ENCODE measurements at regions not wholly inside any gene's neighbourhood (a gene's known extent, or its start where the extent isn't known, plus 50 kb on each side); places are given as distances from the start of the nearest gene placed in this dataset.

DNA sequence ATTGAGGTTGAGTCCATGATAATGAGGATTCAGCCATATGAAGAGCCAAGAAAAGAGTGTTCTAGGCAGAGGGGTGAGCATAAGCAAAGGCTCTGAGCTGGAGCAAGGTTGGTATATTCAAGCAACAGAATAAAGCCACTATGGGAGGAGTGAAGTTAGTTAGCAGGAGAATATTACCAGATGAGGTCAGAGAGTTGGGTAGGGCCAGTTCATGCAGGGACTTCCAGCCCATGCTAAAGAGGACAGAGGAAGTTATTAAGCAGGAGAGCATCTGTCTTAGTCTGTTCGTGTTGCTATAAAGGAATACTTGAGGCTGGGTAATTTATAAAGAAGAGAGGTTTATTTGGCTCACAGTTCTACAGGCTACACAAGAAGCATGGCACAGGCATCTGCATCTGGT, 57.1 kb upstream of the ATG10 start:
- no peak for DNase-seq

DNA sequence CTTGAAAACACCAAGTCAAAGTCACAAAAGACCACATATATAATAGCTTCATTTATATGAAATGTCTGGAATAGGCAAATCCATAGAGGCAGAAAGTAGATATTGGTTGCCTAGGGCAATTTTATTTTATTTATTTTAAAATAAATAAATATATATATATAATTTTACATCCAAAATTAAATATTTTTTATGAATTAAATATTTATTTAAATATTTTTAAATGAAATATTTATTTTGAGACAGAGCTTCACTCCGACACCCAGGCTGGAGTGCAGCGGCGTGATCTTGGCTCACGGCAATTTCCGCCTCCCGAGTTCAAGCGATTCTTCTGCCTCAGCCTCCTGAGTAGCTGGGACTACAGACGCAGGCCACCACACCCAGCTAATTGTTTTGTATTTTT, 58.9 kb upstream of the ATG10 start:
- DNase-seq: no peak

DNA sequence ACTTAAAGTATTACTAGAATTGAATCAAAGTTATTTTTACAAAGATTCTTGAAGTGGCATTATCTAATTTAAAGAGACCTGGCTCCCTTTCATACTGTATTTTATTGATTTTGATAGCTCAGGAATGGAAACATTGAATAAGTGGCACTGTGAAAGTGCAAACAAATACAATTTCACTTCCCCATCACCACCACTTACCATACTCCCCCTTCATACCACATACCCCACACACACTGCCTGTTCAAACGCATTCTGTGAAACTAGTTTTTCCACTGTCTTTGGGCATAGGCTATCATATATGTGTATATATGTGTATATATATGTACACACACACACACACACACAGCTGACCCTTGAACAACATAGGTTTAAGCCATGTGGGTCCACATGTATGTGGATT, 62.1 kb upstream of the ATG10 start:
- DNase-seq: no peak

DNA sequence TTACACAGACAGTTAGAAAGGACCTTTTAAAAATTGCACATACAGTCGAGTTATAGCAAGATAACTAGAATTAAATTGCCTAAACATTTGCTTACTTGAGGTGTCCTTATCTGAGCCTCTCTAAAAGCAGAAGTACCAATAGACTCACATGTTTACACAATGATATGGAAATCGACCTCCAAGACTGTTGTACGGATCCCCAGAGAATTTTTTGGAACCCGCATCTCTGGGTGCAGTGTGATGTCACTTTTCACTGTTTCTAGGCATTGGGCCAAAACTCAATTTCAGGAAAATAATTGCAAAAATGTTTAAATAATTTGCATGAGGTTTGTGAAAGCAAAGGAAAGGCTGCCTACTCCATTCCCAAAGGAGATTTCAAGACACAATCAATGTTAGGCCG, 63.1 kb upstream of the ATG10 start:
- DNase-seq: no peak

DNA sequence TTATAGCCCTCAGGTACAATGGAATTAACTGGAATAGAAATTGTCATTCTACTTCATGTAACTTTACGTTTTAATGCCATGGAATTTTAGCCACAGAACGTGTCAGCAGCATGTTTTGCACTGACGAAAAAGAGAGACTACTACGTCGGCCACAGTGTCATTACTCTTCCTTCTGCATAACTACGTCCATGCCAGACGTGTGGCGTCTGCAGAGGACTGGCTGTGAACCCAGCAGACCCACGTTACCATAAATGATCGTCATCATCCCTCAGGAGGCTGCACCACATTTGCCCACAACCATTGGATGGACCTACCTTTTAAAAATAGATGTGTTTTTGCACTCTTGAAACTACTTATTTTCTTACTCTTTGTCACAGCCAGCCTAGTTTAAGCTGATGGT, 63.8 kb upstream of the ATG10 start:
- no peak for DNase-seq

DNA sequence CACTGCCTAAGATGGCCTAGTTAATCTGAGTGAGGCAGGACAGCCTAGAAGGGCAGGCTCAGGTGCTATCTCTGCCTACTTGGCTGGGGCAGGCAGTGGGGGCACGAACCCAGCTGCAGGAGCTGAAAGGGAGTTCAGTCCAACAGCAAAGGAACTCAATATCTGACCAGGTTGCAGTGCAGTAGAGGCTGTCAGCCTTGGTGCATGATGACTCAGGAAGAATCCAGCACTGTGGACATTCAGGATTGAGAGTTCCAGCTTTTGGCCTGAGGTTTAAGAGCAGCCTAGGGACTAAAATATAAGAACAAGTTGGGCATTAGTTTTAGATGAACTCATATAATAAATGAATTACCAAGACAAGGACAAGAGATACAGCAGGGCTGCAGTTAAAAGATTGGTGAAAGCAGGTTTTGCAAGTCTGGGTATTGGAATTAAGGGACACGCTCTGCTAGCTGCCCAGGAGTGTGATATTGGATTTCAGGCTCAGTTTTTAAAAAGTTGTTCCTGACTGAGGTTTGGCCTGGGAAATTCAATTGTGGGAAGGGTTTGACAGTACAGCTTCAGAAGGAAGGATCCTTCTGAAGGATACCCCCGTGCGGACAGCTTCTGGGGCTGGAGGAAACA, 64.7 kb upstream of the ATG10 start:
- no peak for DNase-seq

DNA sequence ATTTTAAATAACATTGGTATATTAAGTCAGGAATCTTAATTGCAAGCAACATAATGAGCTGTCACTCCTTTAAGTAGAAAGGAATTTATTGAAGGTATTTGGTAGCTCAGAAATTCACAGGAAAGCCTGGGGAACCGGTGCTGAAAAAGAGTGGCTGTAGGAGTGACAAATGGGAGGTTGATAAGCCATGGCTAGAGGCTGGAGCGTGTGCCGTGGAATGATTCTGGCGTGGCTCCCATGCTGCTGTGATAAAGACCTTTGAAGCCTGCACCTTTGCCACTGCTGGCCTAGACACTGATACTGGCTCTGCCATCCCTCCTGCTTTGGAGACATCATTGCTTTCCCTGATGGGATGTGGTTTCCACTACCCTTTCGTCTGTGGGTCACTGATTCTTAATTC, 65.7 kb upstream of the ATG10 start:
- DNase-seq: no peak

DNA sequence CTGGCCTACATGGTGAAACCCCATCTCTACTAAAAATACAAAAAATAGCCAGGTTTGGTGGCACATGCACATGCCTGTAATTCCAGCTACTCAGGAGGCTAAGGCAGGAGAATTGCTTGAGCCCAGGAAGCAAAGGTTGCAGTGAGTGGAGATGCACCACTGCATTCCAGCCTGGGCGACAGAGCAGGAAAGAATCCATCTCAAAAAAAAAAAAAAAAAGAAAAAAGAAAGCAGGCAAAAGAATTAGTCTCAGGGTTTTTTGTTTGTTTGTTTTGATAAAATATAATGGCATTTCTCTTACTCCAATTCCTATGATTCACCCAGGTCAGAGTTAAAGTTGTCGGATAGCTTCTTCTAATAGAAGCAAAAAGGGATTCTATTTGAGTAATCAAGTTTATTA, 67.0 kb upstream of the ATG10 start:
- no peak for DNase-seq

DNA sequence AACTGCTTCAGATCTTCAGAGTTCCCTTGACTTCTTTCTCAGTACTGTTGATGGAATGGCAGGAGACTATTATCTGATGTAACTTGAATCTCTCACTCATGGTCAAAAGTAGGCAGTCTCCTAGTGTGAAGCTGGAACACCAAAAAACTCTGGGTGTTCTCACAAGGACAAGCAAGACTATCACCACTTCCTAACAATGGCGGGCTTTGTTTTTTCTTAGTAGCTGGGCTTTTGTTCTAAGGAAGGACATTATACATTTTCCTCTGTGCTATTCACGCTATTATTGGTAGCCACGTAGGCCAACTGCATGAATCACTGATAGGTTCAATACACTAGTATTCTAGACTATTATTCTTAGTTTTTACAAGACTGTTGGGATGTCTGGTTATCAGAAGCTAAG, 67.7 kb upstream of the ATG10 start:
- peak in 1 of 56 donors; percentile 2 for DNase-seq

DNA sequence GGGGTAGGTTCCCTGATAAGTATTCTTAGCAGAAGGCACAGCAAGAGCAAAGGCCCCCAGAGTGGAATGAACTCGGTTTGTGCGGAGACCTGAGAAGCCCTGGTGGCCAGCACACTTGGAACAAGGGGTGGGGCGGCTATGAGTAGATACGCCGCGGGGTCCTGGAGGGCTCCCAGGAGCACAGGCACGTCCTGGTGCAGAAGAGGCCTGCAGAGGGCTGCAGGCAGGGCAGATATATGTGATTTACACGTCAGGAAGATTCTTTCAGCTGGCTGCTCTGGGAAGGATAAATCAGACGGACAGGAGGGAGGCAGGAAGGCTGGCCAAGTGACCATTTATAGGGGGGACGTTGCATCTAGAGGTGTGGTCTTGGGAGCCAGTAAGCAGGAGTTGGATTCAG, 70.2 kb upstream of the ATG10 start:
- no peak for DNase-seq

DNA sequence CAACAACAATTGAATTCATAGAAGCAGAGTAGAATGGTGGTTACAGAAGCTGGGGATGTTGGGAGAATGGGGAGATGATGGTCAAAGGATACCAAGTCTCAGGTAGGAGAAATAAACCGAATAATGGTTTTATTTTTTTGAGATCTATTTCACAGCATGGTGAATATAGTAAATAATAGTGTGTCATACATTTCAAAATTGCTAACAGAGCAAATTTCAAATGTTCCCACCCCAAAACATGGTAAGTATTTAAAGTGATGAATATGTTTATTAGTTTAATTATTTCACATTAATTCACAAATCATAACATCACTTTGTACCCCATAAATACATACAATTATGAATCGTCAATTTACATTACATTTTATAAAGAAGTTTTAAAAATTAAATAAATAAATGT, 72.7 kb upstream of the ATG10 start:
- DNase-seq: no peak

DNA sequence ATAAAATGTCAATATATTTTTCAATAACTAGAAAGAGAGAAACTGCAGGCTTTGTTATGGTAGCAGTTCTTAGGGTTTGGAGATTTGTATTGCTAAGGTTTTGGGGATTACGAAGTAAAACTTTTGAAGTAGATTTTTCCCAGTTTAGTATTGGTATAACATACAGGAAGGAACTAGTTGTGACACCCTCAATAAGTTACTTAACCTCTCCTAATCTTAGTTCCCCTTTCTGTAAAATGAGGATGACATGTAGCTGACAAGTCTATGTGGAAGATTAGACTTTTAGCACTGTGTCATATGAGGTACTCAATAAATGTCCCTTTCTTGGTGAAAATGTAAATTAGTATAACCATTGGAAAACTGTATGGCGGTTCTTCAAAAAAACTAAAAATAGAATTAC, 73.4 kb upstream of the ATG10 start:
- no peak for DNase-seq

DNA sequence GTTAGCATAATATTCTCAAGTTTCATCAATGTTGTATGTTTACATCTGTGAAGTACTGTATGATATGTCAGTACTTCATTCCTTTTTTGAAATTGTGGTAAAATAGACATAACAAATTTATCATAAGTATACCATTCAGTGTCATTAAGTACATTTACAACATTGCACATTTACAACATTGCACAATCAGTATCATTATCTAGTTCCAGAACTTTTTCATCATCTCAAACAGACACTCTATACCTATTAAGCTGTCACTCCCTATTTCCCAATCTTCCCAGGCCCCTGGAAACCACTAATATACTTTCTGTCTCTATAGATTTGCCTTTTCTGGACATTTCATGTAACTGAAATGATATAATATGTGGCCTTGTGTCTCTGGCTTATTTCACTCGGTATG, 75.1 kb upstream of the ATG10 start:
- no peak for DNase-seq

DNA sequence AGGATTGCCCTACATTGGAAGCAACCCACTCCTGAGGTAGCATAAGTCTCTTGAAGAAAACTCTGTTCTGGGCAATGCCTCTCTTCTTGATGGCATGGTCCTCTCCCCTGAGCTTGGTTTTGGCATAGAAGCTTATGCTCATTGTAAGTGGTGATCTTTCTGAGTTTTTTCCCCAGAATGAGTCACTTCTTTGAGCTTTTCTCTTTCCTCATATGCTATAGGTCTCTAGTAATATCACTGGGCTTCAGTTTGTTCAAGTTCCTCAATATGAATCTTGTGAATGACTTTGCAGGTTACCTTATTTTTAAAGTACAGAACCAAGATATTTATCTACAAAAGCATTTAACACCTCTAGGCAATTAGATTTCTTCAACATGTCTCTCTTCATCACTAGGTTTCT, 76.5 kb upstream of the ATG10 start:
- no peak for DNase-seq

DNA sequence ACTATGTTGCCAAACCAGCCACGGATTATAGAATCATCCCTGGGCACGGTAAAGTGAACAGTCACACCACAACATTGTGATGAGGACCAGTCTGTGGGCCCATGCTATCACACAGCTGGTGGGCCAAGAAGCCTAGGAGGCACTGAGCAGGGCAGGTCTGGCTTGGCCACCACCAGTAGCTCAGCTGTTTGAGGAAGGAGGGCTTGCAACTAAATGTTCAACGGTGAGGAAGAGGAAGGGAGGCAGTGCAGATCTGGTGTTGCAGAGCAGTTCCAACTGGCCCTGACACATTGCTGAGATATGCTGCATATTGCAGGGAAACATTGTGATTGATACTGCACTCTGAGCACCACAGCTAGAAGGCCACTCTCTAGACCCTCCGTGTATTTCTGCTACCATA, 77.9 kb upstream of the ATG10 start:
- DNase-seq: no peak

DNA sequence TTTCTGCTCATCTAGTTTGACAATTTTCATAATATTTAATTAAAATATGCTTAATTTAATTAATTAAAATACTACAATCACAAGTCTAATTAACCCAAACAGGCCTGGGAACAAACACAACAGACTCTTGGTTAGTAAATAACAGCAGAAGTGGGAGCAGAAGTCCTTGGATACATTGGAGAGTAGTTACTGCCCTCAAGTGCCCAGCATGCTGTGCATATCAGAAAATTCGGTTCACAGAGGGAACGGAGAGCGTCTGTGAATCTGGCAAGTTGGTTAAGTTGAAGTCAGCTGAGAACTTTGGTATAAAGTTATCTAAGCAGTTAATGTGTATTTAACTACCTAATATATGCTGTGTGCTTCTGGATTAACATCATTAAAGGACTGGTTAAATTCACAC, 87.0 kb upstream of the ATG10 start:
- DNase-seq: peak in 4 of 56 donors; percentile 3 to 20 (median 6)

DNA sequence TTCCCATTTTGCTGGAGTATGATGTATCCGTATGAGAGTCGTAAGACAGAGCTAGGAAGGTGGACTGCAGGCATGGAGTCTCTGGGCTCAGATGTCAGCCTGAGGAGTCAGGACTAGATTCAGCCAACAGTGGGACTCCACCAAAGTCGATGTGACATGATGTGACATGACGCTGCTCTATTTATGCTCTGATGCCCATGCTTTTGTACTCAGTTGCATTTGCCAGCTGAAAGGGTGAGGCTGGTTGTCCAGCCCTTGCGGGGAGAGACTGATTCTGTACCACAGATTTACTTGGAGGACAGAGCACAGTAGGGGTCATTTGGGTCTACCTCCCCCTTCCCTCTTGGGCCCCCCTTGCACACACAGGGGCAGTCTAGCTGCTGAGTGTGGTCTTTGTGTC, 88.5 kb upstream of the ATG10 start:
- no peak for DNase-seq

DNA sequence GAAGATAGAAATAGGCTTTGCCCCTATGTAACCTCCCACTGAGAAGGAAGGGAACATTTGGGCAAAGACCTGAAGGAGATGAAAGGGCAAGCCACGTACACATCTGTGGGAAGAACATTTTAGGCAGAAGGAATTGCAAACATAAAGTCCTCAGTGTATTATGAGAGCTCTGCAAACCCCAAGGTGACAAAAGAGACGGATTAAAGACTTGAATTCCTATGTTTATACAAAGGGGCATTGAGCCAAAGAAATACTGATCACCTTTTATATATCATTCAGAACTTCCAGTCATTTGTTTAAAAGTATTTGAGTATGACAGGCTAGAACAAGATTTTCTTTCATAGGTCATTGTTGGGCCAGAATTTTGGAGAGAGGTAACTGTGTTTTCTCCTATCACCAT, 90.2 kb upstream of the ATG10 start:
- DNase-seq: no peak

DNA sequence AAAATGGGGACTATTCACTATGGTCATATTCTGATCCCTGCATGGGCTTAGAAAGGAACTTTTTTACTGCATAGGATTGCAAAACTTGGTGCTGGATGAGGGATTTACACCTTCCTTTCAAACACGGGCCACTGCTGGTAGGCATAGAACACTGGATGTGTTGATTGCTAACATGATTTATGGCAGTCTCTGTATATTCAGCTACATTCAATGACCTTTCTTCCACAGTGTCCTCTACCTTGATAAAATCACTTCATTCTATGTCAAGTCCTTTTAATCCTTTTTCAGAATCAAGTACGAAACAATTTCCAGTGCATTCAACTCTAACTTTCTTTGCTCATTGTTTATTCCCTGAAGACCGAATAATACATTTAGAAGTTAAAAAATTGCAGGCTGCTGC, 91.9 kb upstream of the ATG10 start:
- no peak for DNase-seq

DNA sequence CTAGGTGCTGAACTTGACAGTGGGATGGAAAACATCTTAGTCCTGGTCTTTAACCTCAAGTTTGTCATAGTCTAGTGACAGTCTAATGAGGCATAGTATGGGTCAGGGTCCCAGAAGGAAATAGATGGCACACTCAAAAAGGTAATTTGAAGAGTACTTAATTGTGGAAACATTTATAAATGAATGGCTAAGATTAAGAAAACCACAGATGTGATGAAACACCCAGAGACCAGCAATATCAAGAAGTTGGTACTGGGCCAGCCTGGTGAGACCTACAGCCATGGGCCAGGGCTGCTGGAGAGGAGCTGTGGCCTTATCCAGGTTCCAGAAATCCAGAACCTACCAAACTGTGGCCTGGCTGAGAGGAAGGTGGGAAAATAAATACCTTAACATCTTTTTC, 93.5 kb upstream of the ATG10 start:
- DNase-seq: no peak

DNA sequence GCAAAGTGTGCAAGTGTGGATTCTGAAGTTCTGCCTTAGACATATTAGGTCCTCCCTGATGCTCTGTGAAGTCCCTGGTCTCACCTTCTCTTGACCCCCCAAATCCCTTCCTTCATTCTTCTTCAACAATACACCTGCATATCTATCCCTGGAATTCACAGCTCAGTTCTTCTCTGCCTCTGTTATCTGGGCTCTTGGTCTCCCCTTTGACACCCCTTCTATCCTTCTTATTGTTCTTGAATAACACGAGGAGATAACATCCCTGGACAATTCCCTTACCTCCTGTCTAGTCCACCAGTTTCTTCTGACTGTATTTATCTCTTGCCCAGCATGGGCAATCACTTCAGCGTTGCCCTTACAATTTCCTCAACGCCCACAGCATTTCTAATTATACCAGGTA, 104.8 kb upstream of the ATG10 start:
- no peak for DNase-seq

DNA sequence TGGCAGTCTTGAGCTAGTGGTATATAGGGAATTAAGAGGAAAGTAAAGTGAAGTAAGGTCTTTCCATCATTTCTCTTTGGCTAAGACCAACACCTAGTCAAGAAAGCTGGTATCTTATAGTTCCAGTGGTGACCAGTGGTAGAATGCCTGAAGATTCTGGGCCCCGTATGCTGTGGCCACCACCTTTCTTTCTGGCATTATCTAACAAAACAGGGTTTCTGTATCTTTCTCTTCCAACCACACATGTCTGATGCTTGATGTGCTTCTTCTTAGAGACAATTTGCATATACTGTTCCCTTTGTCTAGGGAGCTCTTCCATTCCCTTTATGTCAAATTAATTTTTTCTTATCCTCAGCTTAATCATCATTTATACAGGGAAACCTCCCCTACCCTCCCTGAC, 109.9 kb upstream of the SSBP2 start:
- DNase-seq: no peak

DNA sequence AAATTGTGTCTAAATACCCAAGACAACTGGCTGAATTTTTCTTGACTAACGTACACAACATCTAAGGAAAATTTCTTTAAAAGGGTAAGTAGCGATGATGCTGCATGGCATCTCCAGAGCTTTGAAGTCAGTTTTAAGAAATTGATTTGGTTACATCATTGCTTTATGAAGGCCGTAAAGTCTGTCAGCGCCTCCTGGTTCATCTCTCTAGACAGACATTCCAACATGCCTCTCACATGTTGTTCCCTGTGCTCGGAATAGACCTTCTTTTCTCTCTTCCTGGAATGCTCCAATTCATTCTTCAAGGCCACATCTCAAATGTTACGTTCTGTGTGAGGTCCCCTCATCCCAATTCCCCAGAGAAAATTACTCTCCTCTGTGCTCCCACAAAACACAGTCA, 108.7 kb upstream of the SSBP2 start:
- DNase-seq: no peak
